KG1 (cell line): ENCODE measurements at regions not wholly inside any gene's neighbourhood (a gene's known extent, or its start where the extent isn't known, plus 50 kb on each side); places are given as distances from the start of the nearest gene placed in this dataset.

Experiments
- DNase-seq: peaks from one replicate; lab custom pipeline; 2025; lab: John Stamatoyannopoulos, UW

DNA sequence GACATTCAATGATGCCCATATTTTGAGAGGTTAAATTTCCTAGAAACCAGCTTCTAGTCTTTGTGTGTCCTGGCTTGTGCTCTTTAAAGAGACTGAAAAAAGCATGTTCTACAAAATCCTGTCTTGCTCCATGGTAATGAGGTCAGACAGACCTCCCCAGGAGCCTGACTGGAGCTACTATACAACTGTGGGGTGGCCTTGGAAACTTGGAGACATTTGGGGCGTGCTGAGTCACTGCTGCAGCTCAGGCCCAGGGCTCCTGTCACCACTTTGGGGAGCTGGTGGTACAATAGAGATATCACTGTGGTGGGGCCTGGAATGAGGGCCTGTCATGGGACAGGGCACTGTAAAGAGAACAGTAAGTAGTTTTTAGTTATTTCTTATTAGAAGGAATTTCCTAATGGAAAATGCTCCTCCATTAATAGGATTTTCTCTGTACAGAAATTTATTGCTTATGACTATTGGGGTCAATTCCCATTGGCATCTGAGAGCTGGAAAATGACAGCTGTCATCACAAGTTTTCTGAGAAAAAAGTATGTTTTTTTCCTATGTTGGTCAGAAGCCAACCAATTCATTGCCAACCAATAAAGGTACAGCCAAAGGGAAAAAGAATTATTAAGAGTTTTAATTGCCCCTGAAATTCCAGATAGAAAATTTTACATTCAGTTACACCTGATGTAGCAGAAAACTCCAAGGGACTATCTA, 207.4 kb upstream of the JADE1 start:
- DNase-seq: no peak

DNA sequence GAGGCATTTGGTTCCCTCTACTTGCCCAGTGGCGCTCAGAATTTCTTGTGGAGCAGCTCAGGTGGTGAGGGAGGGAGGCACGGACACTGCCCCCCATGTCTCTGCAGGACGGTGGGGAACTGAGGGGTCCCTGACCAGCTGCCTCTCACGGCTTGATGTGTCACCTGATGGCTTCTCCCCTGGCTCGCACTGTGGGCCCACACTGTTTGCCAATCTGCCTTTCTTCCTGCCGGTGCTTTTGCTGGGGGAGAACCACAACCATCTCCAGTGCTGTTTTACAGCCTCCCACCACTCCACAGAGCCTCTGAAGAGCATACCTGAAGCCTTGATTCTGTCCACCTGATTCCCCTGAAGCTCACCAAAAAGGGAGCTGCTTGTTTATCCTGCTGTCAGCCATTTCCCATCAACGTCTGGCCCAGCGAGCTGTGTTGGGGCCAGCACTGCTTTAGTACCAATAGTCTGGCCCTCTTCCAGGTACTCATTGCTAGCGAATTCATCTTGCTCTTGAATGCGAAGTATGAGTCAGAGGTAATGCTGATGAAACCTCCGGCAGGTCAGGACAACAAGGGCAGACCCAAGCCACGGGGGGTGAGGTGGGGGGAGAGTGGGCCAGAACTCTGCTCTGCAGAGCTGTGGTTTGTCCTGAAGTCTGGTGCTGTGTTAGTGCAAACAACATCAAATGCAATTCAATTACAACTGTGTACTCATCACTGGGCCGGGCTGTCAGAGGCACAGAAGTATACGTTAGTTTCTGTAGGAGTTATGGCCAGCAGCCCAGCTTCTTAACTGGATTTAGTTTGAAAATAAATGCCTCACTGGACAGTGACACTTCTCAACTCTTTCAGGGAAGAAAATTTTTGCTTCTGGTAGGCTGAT, 208.3 kb upstream of the JADE1 start:
- no peak for DNase-seq

DNA sequence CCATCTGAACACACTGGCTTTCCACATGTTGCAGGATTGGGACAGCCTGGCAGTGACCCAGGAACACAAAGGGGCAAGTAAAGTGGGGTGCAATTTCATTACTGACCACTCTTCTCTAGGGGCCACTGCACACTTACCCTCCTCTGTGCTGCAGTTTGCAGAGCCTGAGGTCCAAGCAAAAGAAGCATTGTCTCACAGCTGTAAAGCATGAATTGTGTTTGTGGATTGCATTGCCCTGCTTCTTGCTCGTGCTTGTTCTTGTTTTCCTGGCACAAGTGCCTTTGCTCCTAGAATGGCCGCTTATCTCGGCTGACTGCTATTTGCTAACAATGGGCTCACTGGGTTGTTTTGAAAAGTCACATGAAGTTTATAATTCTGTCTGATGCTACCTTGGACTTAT, 209.1 kb upstream of the JADE1 start:
- DNase-seq: no peak

DNA sequence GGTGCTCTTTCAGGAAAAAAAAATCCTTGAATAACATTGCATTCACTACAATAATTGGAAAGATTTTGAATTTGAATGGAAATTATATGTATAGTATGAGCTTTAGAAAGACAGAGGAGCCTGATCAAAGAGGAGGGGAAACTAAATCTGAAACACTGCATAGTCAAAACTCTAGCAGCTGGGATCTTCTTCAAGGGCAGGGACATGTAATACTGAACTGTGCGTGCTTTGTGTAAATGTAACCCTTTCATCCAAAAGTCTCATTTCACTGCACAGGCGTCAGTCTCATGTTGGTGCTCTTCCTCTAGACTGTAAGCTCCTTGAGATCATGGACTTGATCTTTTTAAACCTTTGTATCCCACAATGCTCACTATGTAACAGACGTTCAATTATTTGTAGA, 212.0 kb upstream of the JADE1 start:
- DNase-seq: no peak

DNA sequence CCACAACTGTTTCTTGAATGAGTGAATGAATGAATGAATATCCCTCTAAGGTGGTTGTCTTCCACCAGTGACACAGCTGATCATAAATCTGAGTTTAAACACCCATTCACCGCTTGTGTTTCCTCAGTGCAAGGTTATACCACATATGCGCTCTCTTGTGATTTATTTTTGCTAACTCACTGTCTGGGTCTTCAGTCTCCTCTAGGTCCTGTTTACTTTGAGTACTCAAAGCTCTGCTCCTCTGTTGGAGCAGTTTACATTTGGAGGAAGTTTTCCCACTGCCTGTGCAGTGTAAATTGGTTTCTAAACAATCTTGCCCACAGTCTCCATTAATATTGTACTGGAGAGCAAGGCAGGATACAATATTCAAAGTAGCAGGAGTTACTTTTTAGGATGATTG, 212.6 kb upstream of the JADE1 start:
- DNase-seq: no peak

DNA sequence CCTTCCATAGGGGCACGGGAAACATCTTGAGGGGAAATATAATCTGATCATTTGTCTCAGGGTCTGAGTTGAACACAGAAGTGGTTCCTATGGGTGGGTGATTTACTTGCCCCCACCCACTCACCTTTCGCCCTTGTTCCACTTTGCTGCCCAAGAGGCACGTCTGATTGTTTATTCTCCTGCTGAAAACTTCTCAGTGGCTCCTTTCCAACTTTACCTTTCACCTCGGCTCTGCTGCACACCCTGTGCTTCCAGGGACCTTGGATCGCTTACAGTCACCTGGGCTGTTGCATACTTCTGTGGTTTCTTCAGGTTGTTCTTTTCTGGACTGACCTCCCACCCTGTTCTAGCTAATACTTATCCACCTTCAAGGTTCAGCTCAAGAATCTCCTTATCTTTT, 213.4 kb upstream of the JADE1 start:
- DNase-seq: no peak

DNA sequence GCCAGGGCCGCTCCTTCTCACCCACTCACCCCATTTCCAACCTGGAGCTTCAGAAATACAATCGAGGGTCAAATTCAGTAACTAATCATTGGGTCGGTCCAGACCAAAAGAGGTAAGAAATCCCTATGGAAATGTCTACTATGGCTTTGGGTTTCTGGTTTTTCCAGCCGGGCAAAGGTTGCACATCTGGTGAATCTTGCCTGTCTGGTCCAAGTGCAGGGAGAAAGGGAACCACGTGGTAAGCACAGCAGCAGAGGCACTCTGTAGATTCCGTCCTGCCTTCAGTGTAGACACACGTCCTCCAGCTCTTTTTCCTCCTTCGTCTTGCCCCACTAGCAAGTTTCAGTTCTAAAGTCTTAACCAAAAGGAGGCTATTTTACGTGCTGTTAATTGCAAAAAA, 218.0 kb upstream of the JADE1 start:
- DNase-seq: no peak

DNA sequence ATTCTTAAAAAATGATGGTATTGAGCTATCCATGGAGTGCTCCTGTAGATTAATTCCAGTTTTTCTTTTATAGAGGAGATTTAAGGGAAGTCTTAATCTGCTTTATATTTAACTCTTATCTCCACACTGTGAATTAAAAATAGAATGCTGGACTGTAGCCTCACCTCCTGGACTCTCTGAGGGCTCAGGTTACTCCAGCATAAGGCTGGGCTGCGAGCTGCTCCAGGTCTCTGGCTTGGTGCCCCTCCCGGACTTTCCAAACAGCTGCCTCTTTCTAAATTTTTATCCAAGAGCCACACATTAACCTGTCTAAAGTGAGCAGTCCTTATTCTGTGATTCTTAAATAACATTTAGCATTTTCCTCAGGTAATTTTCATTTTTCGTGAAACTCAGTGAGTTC, 218.7 kb upstream of the JADE1 start:
- no peak for DNase-seq

DNA sequence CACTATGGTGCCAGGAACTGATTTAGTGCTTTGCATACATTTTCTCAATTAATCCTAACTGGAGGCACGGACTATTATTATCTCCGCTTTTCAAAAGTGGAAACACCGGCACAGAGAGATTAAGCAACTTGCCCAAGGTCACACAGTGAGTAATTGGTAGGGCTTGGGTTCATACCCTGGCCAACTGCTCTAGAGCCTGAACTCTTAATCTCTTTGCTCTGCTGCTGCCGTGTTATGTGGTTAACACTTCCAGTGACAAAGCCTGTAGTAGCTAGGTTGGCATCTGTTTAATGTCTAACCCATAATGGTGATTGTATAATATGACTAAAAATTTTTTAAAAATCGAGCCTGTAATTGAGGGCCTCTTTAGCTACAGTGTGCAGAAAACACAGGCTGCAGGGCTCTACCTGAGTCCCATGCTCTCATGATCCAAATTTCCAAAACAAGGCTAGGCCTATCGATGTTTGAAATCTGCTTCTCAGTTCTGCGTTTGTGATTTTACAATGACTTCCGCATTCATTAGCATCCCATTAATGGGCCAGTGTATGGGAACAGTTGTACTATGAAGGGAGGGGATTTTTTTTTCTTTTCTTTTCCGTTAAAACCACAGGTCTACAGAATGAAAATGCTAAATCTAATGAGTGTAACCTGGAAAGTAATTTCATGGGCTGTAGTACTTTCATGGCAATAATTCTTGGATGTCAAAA, 219.3 kb upstream of the JADE1 start:
- no peak for DNase-seq

DNA sequence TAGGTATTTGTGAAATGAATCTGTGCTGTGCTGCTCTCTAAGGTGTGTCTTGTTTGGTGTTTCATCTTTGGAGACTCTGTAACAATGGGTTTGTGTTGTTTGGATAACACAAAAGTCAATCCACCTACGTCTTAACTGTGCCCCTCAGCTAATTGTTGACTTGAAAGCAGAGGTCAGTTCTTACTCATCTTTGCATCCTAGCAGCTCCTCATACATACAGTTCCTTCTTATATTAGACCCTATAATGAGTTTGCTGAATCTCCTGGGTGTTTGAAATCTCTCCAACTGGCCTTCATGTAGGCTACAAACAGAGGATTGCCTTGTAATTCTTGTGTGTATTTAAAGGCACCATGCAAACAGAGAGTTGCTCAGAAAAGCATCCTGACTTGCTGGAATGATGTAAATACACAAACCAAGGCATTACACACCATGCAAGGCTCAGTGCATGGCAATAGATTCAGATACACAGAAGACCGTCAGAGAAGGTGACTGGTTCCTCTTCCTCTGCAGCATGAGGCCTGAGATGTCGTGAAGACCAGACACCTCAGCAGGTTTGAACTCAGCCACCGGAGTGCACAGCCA, 220.0 kb upstream of the JADE1 start:
- DNase-seq: no peak

DNA sequence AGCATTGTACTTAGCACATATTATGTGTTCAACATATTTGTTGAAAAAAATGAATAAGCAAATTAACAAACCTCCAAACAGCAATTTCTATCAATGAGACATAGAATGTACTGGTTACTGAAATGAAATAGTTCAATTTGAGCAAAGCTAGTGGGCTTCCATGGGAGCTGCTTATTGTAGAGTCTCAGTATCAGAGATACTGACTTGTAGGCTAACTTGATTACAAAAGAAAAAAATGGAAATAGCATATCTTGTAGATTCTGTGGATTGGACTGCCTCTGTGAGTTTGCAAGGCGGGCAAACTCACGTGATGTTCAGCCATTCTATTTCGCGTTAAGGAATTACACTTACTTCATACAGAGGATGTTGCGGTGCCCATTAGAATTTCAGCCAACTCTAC, 222.1 kb upstream of the JADE1 start:
- DNase-seq: no peak

DNA sequence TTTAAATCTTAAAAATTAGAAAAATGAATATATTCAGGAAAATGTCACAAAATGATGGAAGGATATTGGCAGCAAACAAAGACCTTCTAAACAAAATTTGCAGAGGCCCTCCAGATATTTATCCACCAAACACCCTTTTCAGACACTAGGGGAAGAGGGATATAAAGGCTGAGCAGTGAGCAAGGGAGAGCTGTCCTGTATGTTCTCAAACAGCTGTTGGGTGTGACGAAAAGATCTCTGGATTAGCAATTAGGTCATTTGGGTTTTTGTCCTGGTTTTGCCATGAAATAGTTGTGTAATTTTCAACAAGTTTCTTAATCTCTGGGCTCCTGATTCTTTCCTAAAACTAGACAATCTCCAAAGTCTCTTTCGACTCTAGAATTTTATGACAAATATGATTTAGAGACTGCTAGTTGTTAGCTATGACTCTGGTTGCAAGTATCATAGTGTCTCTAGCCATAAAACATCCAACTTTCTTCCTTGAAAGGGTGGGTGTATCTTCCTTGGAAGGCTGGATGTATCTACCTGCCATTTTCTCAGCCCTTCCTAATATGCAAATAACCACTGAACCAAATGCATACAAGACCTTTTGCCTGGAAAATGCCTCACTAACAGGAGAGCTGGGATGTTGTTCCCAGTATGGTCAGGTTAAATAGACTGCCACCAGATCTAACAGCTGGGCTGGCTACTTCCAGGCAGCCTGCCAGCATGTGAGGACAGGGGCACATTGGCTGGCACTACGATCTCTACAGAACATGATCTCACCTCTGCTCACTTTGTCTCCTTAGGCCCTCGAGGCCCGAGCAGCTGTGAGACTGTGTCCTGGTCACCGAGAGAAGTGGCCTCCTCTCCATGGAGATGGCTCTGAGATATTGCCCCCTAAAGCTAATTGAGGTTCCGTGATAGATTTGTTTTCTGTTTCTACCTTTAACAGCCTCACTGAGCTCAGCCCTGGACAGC, 225.5 kb upstream of the JADE1 start:
- no peak for DNase-seq

DNA sequence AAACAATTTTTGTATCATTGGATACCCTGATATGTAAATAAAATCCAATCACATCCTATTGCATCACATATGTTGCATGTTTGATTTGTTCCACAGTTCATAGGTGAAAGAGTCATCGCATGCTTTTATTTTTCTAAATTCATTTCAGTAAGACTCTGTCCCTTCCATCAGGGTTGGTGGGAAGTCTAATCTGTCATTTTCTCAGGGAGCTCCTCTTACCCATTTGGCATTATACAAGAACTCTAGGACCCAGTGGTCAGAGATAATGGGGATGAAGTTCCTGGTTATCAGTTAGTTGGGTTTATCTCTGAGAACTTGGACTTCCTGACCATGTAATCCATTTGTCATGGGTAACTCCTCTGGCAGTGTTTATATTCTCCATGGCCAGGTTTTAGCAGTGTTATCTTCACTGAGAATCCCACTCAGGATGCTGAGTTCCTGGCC, 227.1 kb upstream of the JADE1 start:
- DNase-seq: no peak

DNA sequence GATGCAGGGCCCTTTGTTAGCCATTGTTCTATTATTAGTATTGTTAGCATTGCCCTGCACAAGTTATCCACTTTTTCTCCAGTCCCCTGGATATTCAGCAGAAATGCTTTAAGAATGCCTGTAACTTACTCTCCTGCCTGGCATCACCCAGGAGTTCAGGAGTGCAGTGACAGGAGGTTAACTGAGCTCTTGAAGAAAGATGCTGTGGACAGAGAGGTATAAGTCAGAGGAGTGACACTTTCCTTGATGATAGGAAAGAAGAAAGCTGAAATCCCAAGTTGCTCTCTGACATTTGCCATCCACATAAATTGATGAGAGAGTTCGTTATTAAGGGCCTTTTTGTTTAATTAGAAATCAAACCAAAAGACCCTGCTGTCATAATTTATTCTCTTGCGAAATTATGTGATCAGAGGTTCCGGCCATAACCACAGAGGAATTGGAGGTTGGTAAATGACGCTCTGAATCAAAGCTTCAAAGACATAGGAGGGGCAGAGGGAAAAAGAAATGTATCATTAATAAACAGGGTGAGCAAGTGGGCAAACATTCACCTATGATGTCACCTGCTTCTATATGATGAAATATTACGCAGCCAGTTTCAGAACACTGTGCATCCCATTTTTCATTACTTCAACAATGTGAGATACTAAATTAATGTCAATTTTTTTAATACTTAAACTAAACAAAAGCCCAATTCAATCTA, 230.2 kb upstream of the JADE1 start:
- no peak for DNase-seq

DNA sequence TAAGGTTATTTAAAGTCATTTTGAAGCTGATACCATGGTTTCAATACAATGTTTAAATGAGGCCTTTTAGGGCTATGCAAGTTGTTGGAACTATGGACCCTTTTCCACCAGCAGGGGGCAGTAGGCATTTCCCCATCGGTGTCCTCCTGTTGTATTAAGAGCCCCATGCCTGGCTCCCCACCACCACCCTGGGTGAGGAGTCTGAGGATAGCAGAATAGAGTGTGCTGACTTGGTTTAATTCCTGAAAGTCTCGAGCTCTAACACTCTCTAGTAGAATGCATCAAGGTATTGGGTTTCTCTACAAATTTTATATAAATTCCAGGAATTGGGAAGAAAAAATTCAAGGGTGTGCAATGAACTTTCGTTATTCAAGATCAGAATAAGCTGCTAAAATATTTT, 234.8 kb upstream of the JADE1 start:
- DNase-seq: peak; percentile 51

DNA sequence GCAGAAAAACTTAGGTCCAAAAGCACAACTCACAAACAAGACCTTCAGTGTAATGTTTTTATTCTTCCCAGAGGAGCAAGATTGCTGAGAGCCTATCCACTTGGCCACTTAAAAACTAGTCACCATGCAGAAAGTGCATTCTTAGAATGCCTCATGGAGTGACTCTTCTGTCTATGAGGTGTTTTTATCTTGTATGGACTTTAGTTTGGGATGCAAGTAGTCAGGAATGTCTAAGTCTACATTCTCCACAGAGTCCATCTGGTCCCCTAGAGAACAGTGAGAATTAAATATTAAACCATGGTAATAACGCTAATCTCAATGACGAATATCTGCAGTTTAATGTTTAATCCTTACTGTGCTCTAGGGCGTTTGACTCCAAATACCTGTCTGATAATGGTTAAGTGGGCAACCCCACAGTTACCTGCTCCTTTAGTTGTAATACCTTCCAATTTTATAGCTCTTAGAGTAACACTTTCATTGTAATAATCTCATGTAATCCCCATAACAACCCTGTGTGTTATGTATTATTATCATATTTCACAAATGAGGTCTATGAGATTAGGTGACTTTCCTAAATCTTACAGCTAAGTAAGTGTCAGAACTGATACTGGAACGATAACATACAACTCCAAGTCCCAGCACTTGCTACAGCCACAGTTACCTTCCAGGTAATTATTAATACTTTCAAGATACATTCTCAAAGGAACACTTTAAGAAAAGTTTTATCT, 235.6 kb upstream of the JADE1 start:
- no peak for DNase-seq

DNA sequence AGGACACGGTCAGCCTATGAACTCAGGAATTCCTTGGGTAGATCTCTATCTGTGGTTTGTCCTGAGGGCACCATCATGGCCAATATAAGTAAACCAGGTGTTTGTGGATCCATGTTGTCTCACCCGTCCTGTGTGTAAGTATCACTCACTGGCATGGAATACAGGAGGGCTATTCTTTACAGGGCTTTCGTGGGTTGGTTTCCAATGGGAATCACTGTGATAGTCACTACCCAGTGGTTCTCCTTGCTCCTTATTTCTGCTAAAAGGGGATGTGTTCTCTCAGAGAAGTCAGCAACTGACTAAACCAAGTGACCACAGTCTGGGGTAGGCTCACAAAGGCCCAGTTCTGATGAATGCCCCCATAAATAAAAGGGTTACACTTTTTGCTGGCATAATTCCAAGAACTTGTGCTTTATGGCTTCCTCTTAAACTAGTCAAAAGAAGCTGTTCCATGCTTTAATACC, 236.7 kb upstream of the JADE1 start:
- DNase-seq: no peak

DNA sequence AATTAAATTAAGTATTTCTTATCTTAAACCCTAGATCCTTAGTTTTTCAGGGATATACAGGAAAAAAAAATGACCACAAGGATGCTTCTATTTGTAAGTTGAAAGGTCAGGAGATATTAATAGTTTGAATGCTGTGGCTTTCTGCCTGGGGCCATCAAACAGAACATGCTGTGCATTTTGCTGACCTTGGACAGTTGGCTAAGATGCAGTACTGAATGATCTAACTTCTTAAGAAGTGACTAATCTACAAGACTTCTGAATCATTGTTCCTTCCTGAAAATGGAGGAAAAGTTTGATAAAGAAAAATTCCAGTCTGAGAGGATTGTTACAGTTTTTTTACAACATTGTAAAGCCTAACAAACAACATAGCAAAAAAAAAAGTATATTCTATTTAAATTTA, 237.8 kb upstream of the JADE1 start:
- DNase-seq: no peak

DNA sequence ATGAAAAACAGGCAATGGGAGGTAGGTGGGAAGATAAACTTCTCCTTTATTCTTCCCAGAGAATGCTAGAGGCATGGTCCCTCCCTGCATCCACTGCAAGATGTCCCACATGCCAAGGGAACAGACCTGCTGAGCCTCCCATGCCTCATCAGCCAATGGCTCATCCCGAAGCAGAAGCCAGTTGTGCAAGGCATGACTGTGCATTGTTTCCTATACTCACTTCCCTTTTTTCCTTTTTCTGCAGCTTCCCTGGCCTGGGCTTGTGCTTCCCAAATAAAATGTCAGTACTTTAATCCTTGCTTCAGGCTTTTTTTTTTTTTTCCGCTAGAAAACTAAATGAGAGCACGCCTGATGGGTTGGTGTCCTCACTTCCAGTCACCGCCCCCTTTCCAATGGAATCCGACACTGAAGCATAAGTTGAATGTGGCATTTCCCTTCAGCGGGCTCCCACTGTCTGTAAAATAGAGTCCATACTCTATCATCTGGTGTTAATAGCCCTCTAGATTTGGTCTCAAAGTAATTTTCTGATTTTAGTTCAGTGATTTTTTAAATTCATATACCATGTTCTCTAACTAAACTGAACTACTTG, 239.0 kb upstream of the JADE1 start:
- no peak for DNase-seq

DNA sequence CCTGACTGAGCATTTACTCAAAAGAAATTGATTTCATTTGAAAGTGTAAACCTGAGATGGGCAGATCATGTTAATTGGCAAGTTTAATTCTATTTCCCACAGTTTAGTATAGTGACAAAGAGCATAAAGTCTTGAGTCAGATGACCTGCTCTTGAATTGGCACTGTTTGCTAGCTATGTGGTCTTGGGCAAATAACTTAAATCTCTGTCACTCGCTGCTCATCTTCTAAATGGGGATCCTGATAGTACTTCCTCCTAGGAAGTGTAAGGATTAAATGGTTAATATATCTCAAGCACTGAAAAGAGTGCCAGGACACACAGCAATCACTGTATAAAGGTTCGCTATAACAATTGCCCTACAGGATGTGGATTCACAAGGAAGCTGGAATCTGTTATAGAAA, 242.8 kb upstream of the JADE1 start:
- DNase-seq: no peak
